ENCODE measurements at regions not wholly inside any gene's neighbourhood (a gene's known extent, or its start where the extent isn't known, plus 50 kb on each side); places are given as distances from the start of the nearest gene placed in this dataset.

GRCh38 chr18:4869155-4869554 lies 327.9 kb downstream of the AKAIN1 start:
- no peak for DNase-seq (ENCODE audit: extremely low read depth, low read depth)
- H3K4me3 ChIP-seq (replicated peaks; ENCODE audit: low read depth, low read length): no peak overlapping the region
- no peak for TF ChIP-seq CTCF (IDR thresholded peaks at IDR 0.05; ENCODE audit: low read depth, low read length, missing control alignments)

DNA sequence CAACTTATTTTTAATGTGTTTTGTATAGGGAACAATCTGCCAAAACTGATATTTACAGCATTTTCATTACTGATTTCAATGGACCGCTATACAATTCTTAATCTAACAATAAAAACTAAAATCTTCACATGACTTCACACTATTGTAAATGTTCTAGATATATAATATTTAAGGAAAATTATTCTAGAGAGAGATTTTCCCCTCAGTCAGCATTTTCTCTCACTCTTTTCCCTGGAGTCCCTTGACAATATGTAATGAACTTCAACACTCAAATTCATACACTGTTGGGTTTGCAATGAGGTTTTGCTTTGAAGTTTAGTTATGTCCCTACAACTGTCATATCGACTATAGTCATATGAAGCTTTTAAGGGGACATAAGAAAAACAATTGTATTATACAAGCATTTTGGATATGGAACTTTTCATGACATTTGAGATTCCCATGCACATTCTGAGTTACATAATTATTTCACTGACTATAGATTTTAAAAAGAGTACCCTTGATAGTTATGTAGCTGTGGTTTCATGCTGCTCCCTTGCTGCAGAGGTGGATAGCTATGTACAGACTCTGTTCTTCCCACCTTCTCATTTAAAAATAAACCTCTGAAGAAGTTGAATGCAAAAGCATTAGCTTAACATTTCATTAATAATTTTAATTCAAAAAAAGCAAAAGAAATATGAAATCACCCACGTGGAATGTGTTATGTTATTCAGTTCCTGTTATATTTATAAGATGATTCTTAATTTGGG lies 338.5 kb downstream of the AKAIN1 start:
- H3K4me3 ChIP-seq (replicated peaks; ENCODE audit: low read depth, low read length): no peak overlapping the region
- TF ChIP-seq CTCF (IDR thresholded peaks at IDR 0.05; ENCODE audit: low read depth, low read length, missing control alignments): no peak
- no peak for DNase-seq (ENCODE audit: extremely low read depth, low read depth)

DNA sequence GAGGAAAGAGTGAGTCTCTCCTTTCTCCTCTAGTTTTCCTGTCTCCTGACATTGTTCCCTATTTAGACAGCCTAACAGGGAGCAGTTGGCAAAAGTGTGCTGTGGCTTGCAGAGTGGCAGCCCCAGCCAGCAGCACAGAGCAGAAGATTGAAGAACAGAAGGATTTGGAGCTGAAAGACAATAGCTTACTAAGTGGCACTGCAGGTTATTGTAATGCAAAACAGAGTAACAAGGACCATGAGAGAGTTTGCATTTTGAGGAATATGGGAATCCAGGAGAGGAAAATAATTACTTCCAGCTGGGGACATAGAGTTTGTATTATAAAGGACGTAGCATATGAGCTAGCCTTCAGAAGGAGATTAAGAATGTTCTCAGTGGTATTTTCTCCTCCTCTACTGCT lies 342.4 kb downstream of the AKAIN1 start:
- no peak for TF ChIP-seq CTCF (IDR thresholded peaks at IDR 0.05; ENCODE audit: low read depth, low read length, missing control alignments)
- H3K4me3 ChIP-seq (replicated peaks; ENCODE audit: low read depth, low read length): no peak overlapping the region
- no peak for DNase-seq (ENCODE audit: extremely low read depth, low read depth)

DNA sequence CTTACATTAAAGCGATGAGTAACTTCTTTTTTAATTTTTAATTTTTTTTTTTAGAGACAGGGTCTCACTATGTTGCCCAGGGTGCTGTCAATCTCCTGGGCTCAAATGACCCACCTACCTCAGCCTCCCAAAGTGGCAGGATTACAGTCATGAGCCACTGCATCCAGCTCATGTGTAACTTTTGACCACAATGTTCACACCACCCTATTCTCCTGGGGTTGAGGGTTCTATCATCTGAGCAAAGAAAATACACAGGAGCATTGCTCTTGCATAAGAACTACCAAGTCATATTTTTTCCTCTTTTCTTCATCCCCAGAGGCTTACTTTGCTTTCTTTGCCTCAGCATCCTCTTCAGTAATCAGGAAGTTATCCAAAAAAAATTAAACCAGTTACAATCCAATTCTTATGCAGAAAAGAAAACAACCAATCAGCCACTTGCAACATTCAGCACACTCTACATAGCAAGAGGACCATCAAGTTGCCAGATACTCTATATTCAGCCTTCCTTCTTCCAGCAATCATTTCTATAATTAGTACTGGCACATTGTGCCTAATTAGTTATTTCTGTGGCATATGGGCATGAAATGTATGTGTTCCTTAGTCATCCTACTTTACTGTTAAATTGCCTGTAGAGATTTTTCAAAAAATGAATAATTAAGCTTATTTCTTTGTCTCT lies 345.6 kb downstream of the AKAIN1 start:
- no peak for TF ChIP-seq CTCF (IDR thresholded peaks at IDR 0.05; ENCODE audit: low read depth, low read length, missing control alignments)
- H3K4me3 ChIP-seq (replicated peaks; ENCODE audit: low read depth, low read length): no peak overlapping the region
- DNase-seq (ENCODE audit: extremely low read depth, low read depth): no peak

DNA sequence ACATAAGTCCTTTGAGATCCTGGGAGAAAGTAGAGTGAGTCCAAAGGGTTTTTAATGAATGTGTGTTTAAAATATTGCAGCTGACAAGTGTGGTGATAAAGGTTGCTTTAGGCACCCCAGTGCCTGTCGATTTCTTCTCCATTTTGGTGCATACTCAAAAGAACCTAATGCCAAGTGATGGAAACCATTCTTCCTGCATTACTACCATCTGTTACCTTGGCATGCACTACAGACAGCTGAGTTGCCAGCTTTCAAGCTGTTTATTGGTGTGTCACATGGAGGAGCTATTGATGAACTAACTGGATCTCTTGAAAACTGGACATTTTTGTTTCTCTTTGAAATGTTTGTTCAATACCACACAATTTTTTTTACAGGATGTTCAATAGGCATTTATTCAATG lies 350.0 kb downstream of the AKAIN1 start:
- no peak for TF ChIP-seq CTCF (IDR thresholded peaks at IDR 0.05; ENCODE audit: low read depth, low read length, missing control alignments)
- no peak overlapping the region for H3K4me3 ChIP-seq (replicated peaks; ENCODE audit: low read depth, low read length)
- DNase-seq (ENCODE audit: extremely low read depth, low read depth): no peak

DNA sequence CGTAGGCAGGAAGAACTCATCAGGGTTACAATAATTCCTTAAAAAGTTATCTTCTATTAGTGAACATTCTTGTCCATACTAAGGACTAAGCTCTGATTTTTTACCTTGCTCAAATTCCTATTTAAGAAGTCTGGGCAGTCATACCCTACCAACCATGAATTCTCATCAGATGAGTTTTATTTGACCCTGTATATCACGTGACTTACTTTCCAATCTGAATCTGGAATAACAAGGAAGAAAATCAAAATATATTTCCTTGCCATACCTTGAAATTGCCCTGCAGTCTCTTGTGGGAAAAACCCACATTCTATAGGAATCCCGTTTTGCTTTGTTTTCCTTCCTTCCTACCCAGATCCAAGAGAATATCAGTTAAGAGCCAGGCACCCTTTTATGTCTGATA lies 352.7 kb downstream of the AKAIN1 start:
- no peak for TF ChIP-seq CTCF (IDR thresholded peaks at IDR 0.05; ENCODE audit: low read depth, low read length, missing control alignments)
- DNase-seq (ENCODE audit: extremely low read depth, low read depth): no peak
- no peak overlapping the region for H3K4me3 ChIP-seq (replicated peaks; ENCODE audit: low read depth, low read length)
